Ectodermal cell (in vitro differentiated cells): ENCODE measurements at regions not wholly inside any gene's neighbourhood (a gene's known extent, or its start where the extent isn't known, plus 50 kb on each side); places are given as distances from the start of the nearest gene placed in this dataset.
A peak's percentile ranks its signal among the peaks of the same experiment; 100 is the strongest.

Experiments used
- H3K27ac ChIP-seq: 2 replicates; pipeline ENCODE4 v1.7.0; 2013; ENCODE audit warnings: mild to moderate bottlenecking, low read depth, low read length; ENCODE audit not compliant: insufficient read depth, poor library complexity, severe bottlenecking
- H3K27me3 ChIP-seq: 2 replicates; pipeline ENCODE4 v1.7.0; 2013; ENCODE audit warnings: mild to moderate bottlenecking, low read length; ENCODE audit not compliant: insufficient read depth, control insufficient read depth, poor library complexity, severe bottlenecking
- H3K36me3 ChIP-seq: one replicate; pipeline ENCODE4 v1.7.0; 2013; ENCODE audit warnings: low read length; ENCODE audit not compliant: control insufficient read depth, insufficient read depth
- H3K4me1 ChIP-seq: one replicate; pipeline ENCODE4 v1.7.0; 2013; ENCODE audit warnings: low read length; ENCODE audit not compliant: control insufficient read depth, insufficient read depth
- H3K4me3 ChIP-seq: 2 replicates; pipeline ENCODE4 v1.7.0; 2013; ENCODE audit warnings: low read depth, low read length, control low read depth; ENCODE audit not compliant: insufficient read depth
- H3K9me3 ChIP-seq: 2 replicates; pipeline ENCODE4 v1.7.0; 2013; ENCODE audit warnings: mild to moderate bottlenecking, low read length, moderate library complexity; ENCODE audit not compliant: control insufficient read depth
- WGBS, 2 experiments: methylation state at CpG; one replicate each; pipeline ENCODE4 v1.1.7; 2013; ENCODE audit warnings: missing lambda C conversion rate in 2 of 2; 5-methylcytosine and 5-hydroxymethylcytosine counted together

DNA sequence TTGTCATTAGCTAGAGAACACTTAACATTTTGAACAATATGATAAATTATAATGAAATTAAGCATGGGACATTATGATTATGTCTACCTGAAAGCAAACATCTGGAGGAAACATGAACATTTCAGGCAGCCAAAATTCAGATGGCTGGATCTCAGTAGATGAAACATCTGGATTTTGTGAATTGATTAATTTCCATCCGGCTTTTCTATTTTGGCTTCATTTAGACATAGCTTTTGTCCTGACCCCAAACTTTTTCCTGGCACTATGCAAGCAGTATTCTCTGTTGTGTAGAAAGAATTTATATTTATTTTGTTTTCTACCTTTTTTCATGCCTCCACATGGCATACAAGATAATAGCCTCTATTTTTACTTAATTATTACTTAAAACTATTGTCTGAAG is 186.3 kb downstream of the OGFRL1 start:
- Histone ChIP-seq H3K36me3 (no peaks in the 10 kb centered on the region), H3K27ac (no peak overlapping the region), H3K9me3 (no peaks in the 10 kb centered on the region), H3K4me1 (no peaks in the 10 kb centered on the region), H3K4me3 (no peak overlapping the region), H3K27me3 (no peaks in the 10 kb centered on the region)
- WGBS, 2 experiments, result 88 to 93% methylated on average over 1 of the region's 1 CpG

DNA sequence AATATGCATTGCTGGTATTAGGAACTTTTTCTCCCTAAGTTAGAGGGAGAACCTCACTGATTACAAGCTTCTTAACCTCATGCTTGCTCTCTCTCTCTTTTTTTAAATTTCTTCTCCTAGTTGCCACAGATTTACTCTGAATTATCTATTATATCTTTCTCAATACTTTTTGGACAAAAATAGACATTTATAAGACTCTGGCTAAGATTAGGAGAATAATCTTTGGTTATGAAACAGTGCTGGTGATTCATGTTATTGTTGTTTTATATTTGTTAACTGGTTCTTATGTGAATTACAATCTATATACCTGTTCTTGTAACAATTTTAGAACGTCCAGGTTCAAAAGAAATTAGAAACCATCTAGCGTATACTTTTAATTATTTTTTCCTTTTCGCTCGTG is 187.8 kb downstream of the OGFRL1 start:
- Histone ChIP-seq H3K27me3 (no peaks in the 10 kb centered on the region), H3K4me3 (no peak overlapping the region)
- WGBS, 2 experiments, result 88% methylated on average over 4 of the region's 4 CpGs; no CpG with 5 or more reads in 1 of the 2 experiments

GRCh38 chr6:71476872-71477271 is 188.3 kb downstream of the OGFRL1 start:
- WGBS, 2 experiments, result 92 to 93% methylated on average over 2 of the region's 2 CpGs
- Histone ChIP-seq H3K27ac (no peak overlapping the region), H3K9me3 (no peaks in the 10 kb centered on the region), H3K4me3 (no peak overlapping the region), H3K27me3 (no peaks in the 10 kb centered on the region), H3K36me3 (no peaks in the 10 kb centered on the region), H3K4me1 (no peaks in the 10 kb centered on the region)

More for the DNA sequence above, 187.8 kb downstream of the OGFRL1 start:
- no peaks in the 10 kb centered on the region for H3K4me1 ChIP-seq
- no peaks in the 10 kb centered on the region for H3K9me3 ChIP-seq
- H3K36me3 ChIP-seq, result no peaks in the 10 kb centered on the region
- no peak overlapping the region for H3K27ac ChIP-seq

- H3K27me3 ChIP-seq, result no peaks in the 10 kb centered on the region
- no peaks in the 10 kb centered on the region for H3K9me3 ChIP-seq
- whole genome bisulfite sequencing, 2 experiments, result 71 to 81% methylated on average over 2 of the region's 2 CpGs
- H3K4me3 ChIP-seq, result no peak overlapping the region
- H3K27ac ChIP-seq, result peak overlapping the region; percentile 72
- no peaks in the 10 kb centered on the region for H3K36me3 ChIP-seq
- H3K4me1 ChIP-seq, result no peaks in the 10 kb centered on the region
Observed at GRCh38 chr6:71478834-71479541, 190.4 kb downstream of the OGFRL1 start.

- Histone ChIP-seq H3K9me3 (no peaks in the 10 kb centered on the region), H3K4me1 (no peaks in the 10 kb centered on the region), H3K4me3 (no peak overlapping the region), H3K36me3 (no peaks in the 10 kb centered on the region), H3K27me3 (no peaks in the 10 kb centered on the region), H3K27ac (no peak overlapping the region)
- no CpG with 5 or more reads among the region's 1 CpG for WGBS, 2 experiments
Observed at GRCh38 chr6:71480577-71480976, 192.0 kb downstream of the OGFRL1 start.

- no peak overlapping the region for H3K27ac ChIP-seq
- no peak overlapping the region for H3K4me3 ChIP-seq
- H3K27me3 ChIP-seq, result no peaks in the 10 kb centered on the region
- 92% methylated on average over 1 of the region's 1 CpG for WGBS, 2 experiments
- H3K9me3 ChIP-seq, result no peaks in the 10 kb centered on the region
- no peaks in the 10 kb centered on the region for H3K4me1 ChIP-seq
- no peaks in the 10 kb centered on the region for H3K36me3 ChIP-seq
Observed at GRCh38 chr6:71481011-71481410, 192.4 kb downstream of the OGFRL1 start.

DNA sequence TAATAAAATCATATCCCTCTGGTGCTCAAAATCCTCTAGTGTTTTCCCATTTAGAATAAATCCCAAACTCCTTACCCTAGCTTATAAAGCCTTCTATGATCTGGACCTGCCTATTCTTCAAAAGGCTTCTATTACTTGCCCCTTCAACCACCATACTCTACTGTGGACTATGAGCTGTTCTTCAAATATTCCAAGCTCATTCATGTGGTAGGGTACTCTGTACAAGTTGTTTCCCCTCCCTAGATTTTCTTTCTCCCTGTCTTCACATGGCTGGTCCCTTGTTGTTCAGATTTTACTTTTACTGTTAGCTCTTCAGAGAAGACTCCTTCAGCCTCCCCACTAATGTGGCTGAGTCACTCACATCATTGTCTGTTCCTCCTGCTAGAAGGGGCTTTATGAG is 193.2 kb downstream of the OGFRL1 start:
- Histone ChIP-seq H3K4me1 (no peaks in the 10 kb centered on the region), H3K27me3 (no peaks in the 10 kb centered on the region), H3K36me3 (no peaks in the 10 kb centered on the region), H3K4me3 (no peak overlapping the region), H3K9me3 (no peaks in the 10 kb centered on the region), H3K27ac (no peak overlapping the region)

DNA sequence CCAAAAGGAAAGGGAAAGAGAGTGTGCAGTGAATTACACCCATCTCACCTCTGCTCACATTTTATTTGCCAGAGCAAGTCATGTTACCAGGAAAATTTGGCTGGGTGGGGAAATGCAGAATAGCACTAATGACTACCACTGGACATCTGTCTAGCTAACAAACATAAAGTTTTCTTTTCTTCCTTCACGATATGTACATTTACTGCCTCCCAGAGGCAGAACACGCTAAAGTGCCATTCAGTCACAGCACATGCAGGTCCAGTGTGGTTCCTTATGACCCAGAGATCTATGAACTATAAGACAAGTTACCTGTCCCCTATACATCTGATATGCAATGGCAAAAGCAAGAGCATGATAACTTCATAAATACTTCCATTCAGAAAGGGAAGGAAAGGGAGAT is 194.1 kb downstream of the OGFRL1 start:
- H3K4me3 ChIP-seq, result no peak overlapping the region
- H3K4me1 ChIP-seq, result no peaks in the 10 kb centered on the region
- 83 to 89% methylated on average over 2 of the region's 2 CpGs for WGBS, 2 experiments
- no peaks in the 10 kb centered on the region for H3K27me3 ChIP-seq
- no peaks in the 10 kb centered on the region for H3K36me3 ChIP-seq
- H3K9me3 ChIP-seq, result no peaks in the 10 kb centered on the region
- no peak overlapping the region for H3K27ac ChIP-seq

- H3K36me3 ChIP-seq, result no peaks in the 10 kb centered on the region
- H3K9me3 ChIP-seq, result no peaks in the 10 kb centered on the region
- 92 to 95% methylated on average over 2 of the region's 2 CpGs for WGBS, 2 experiments
- no peaks in the 10 kb centered on the region for H3K4me1 ChIP-seq
- no peaks in the 10 kb centered on the region for H3K27me3 ChIP-seq
- H3K27ac ChIP-seq, result no peak overlapping the region
- no peak overlapping the region for H3K4me3 ChIP-seq
Observed at GRCh38 chr6:71486461-71486860, 197.8 kb downstream of the OGFRL1 start.

DNA sequence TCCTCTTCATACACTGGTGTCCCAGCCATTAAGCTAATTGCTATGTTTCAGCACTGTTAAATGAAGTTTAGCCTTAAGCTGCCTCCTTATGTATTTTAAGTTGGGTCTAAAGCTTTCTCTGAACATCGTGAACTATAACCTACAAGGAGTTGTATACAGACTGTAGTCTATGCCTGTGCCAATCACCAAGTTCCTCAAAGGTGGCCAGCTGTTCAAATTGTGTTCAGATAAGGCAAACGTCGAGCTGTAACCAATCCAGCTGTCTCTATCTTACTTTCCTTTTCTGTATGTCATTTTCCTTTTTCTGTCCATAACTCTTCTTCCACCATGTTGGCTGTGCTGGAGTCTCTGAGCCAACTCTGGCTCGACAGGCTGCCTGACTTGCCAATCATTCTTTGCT is 199.6 kb downstream of the OGFRL1 start:
- H3K4me3 ChIP-seq, result no peak overlapping the region
- H3K27ac ChIP-seq, result no peak overlapping the region
- no peaks in the 10 kb centered on the region for H3K9me3 ChIP-seq
- H3K36me3 ChIP-seq, result no peaks in the 10 kb centered on the region
- WGBS, 2 experiments, result 91 to 96% methylated on average over 4 of the region's 4 CpGs
- H3K4me1 ChIP-seq, result no peaks in the 10 kb centered on the region
- H3K27me3 ChIP-seq, result no peaks in the 10 kb centered on the region

GRCh38 chr6:71489736-71490135 is 201.1 kb downstream of the OGFRL1 start:
- Histone ChIP-seq H3K4me1 (no peaks in the 10 kb centered on the region), H3K36me3 (no peaks in the 10 kb centered on the region), H3K9me3 (no peaks in the 10 kb centered on the region), H3K27ac (peak overlapping the region; percentile 32), H3K27me3 (no peaks in the 10 kb centered on the region), H3K4me3 (no peak overlapping the region)
- WGBS, 2 experiments, result 64 to 73% methylated on average over 3 of the region's 3 CpGs
